Tibial nerve (tissue), 4 donors: ENCODE measurements at regions not wholly inside any gene's neighbourhood (a gene's known extent, or its start where the extent isn't known, plus 50 kb on each side); places are given as distances from the start of the nearest gene placed in this dataset.

Experiments used
- CTCF ChIP-seq, 5 experiments: fragments of 200-600 bp in 3 of 5; fragments of 450-650 bp in 2 of 5; sonication (generic) in 3 of 5; IDR thresholded peaks; one replicate each; pipeline ENCODE4 v1.5.1; 2016 to 2019; ENCODE audit warnings: antibody characterized with exemption in 5 of 5, mild to moderate bottlenecking in 3 of 5, moderate library complexity in 2 of 5
- EP300 ChIP-seq, 2 donors: sonication (generic); formaldehyde crosslinking; IDR thresholded peaks; one replicate each; pipeline ENCODE4 v1.6.1; 2017; ENCODE audit warnings: antibody characterized with exemption in 2 of 2, mild to moderate bottlenecking in 1 of 2
- POLR2A ChIP-seq, 2 donors: fragments of 450-650 bp; IDR thresholded peaks; one replicate each; pipeline ENCODE4 v1.6.1; 2017; ENCODE audit warnings: antibody characterized with exemption in 2 of 2, mild to moderate bottlenecking in 2 of 2, moderate library complexity in 2 of 2

- no peak for TF ChIP-seq CTCF (IDR thresholded peaks at IDR 0.05)
- TF ChIP-seq POLR2A (IDR thresholded peaks at IDR 0.05), result no peak
- no peak for TF ChIP-seq EP300 (IDR thresholded peaks at IDR 0.05)
Measured at GRCh38 chr7:85564861-85565260, 378.0 kb upstream of the SEMA3D start.
